GM23248 (cell line): ENCODE measurements at regions not wholly inside any gene's neighbourhood (a gene's known extent, or its start where the extent isn't known, plus 50 kb on each side); places are given as distances from the start of the nearest gene placed in this dataset.

Experiments
- EZH2 ChIP-seq: fragments of 200-600 bp; sonication (generic); IDR thresholded peaks from 2 replicates; pipeline ENCODE4 v1.6.1; 2018; ENCODE audit warnings: antibody characterized with exemption, mild to moderate bottlenecking; ENCODE audit not compliant: insufficient read depth, poor library complexity, severe bottlenecking
- EZH2phosphoT487 ChIP-seq: fragments of 200-600 bp; sonication (generic); IDR thresholded peaks from 2 replicates; pipeline ENCODE4 v1.6.1; 2018; ENCODE audit warnings: antibody characterized with exemption, moderate library complexity, mild to moderate bottlenecking, low read depth; ENCODE audit not compliant: insufficient read depth

DNA sequence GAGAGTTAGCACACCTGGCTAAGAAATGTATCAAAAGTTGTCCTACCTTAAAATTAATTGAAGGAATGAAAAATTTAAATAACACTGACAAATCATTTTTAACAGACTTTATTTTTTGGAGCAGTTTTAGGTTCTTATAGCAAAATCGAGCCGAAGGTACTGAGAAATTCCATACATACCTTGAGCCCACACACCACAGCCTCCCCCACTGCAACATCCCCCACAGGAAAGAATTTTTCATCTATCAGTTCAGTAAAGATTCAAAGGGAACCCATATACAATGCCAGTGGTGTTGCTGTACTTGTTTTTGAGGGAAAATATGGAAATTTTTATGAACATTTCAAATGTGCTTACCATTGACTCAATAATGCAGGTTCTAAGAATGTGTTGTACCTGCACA, 169.8 kb upstream of the HS6ST1 start:
- TF ChIP-seq EZH2 (no peak), EZH2phosphoT487 (no peak)
